DLD1 (cell line): ENCODE measurements at regions not wholly inside any gene's neighbourhood (a gene's known extent, or its start where the extent isn't known, plus 50 kb on each side); places are given as distances from the start of the nearest gene placed in this dataset.
"Not testable (repeated sequence)": the region's sequence is repeated elsewhere in the genome, so short reads cannot be mapped to it uniquely, and the experiment has no call there.

Experiments
- in situ Hi-C: cut with HindIII; loops from 2 replicates; pipeline ENCODE4 v1.10.0; 2017; ENCODE audit warnings: low sequenced_read_pairs

DNA sequence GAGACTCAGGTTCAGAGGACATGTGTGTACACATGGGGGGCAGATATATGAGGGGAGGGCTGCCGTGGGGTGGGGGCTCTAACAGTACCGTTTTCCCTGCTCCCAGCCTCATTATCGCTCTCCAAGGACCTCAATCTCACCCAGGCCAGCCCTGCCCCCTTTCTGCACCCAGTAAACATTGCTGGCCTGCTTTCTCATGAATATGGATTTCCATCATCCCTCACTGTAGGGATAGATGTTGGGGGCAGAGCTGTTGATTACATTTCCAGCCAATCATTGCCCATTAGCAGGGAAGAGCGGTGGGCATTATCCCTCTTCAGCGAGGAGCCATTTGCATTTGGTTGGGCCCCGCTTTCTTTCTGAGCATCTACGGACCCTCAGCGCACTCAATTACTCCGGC is 273.8 kb downstream of the RPS6KC1 start:
- in situ Hi-C loops, result no loop called here

DNA sequence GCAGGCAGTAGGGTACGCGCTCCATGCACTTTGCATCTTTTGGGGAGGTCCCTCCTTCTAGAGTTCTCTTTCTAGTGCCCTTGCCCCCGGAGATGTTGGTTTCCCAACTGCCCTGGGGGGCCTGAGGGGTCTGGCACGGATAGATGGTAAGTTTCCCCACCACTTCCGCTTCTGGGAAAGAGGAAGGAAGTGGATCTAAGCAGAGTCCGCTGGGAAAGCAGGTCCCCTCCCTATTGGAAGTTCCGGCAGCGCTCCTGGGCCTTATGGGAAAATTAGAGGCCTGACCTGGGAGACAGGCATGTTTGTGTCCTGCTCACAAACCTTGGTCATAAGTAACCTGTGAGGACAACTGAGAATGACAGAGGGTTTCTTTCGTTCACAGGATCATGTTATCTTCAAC is 274.4 kb downstream of the RPS6KC1 start:
- in situ Hi-C loops, result no loop called here

DNA sequence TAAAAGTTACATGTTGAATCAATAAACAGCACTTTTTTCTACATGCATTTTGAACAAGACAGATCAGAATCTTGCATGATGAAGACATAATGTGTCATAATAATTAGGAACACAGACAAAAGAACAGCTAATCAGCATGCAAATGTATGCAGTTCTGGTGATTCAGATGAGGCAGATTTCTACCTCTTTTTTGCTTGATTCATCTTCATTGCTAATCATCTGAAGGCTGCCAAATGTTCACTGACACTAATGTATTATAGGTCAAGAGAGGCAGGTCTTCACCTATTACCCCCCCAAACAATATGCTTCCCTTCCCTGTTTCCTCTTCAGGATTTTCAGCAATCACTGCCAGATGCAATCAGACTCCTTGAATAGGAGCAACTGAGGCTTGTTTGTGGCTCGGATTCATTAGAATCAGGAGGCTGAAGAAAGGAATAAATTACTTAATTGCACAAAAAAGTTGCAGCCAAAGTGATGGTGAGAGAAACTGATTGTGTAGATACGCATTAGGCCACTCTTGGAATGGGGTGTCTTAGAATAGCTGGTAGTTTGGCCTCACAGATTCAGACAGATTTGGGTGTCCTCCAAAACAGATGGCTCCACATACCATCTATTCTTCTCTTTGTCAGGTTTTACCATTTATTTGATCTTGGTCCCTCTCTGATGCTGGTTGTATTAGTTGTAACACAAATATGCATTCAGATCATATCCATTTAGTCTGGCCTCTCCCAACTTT is 275.4 kb downstream of the RPS6KC1 start:
- in situ Hi-C loops, result no loop called here

DNA sequence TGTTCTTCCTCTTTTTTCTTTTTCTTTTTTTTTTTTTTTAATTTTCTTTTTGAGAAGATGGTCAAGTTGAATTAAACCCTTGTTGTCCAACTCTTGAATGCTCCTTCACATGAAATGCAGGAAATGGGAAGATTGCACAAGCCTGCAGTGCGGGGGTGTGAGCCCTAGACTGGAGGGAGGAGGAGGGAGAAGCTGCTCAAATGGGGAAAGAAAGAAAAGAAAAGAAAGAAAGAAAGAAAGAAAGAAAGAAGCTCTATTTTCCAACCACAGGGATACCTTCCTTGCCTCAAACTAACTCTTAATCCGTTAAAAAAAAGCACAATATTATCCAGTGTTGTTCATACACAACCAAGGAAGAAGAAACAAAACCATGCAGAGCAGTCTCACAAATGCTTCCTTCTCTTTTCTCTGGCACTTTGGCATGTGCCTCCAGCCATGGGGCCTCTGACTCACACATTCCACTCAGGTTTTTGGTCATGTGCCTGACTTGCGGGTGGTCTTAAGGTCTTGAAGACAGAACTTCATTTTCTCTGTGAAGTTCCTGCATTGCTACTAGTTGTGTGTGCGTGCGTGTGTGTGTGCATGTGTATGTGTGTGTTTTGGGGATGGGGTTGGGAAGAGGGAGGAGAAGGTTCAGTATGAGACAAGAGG is 276.1 kb downstream of the RPS6KC1 start:
- in situ Hi-C loops, result no loop called here

DNA sequence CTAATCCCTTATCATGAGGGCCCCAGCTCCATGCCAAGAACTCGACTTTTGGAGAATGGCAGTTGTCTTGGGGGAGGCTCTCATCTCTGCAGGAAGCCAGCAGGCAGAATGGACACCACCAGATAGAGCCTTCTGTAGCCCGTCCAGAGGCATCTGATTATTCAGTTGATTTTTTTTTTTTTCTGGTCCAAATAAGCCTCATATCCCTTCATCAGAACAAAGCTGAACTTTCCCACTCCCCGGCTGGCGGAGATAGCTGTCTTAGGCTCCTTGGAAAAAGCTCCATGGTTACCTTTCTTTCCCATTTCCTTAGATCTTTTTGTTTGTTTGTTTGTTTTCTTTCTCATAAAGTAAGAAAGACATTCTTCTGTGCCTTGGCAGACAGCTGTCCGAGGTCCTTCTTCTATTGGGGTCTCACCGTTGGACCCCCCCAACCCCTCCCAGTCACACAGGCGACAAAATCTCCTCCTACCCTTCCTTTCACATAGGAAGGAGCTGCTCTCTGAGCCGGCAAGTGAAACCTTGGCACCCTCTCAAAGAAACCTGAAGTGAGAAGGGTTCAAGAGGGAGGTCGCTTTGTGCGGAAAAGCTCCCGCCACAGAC is 278.5 kb downstream of the RPS6KC1 start:
- in situ Hi-C loops, result no loop called here

DNA sequence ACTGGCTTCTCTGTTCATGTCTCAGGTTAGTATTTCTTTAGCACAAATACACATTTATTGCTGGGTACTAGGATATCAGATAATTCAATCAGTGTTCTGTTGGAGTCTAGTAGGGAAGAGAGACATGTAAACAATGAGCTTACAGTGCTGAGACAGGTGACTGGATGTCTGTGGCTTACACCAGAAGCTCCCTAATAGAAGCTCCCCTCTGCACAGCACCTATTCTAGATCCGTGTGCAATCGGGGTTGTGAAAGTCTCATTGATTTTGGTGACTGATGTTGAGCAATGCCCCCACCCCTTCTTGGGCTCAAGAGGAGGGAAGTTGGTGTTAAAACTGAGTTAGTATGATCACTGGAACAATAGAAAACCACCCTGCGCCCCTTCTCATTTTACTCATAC is 279.2 kb downstream of the RPS6KC1 start:
- in situ Hi-C loops, result no loop called here

DNA sequence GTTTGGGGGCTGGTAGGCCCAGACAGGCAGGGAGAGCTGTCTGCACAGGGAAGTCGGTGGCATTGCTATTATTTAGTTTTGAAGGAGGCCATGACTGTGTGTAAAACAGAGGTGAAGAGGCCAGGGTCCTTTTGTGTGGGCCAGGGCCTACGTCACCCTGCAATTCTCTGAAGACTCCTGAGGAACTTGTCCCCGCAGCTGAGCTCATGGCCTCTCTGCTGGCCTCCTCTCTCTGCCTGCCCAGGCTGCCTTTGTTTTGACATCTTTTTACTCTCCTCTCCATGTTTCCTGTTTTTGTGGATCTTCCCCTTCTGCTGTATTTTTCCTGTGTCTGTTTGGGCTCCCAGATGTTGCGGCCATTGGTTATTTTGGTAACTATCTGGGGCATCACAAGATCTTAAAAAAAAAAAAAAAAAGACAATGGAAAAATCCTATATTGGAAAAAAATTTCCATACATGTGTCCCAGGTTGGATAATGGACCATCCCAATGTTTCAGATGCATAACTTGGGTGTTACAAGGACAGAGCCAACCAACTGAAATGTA is 280.7 kb downstream of the RPS6KC1 start:
- in situ Hi-C loops, result no loop called here

DNA sequence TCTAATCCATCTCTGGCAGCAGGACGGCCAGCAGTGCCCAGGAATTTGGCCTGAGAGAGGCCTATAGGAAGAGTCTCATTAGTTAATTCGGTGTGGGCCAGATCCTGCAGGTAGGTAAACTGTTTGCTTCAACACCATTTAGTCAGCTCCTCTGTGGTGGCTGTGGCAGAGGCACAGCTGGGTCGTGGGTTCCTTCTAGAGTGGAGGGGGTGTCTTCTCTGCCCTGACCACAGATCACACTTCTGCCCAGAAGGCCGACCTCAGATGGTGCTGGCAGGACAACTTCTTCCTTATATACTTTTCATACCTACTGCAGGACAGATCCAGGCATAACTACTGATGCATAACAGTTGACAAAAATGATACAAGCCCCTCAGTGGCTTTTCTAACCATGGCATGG is 281.4 kb downstream of the RPS6KC1 start:
- in situ Hi-C loops, result no loop called here

DNA sequence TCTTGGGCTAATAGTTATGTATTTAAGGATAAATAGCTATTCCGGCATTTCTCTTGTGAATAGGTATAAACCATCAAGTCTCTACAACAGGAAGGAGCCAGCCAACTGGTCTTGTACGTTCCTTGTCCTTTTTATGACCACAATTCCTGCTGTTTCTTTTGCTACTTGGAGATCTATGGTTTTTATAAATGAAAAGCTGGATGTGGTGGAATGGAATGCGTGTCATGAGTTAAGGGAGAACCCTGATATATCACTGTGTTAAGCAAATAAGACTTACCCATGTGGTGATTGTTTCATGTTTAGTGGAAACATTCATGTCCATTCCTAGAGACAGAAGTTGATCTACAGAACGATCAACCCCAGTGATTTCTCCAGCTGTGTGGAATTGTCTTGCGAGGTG is 282.1 kb downstream of the RPS6KC1 start:
- in situ Hi-C loops, result no loop called here

DNA sequence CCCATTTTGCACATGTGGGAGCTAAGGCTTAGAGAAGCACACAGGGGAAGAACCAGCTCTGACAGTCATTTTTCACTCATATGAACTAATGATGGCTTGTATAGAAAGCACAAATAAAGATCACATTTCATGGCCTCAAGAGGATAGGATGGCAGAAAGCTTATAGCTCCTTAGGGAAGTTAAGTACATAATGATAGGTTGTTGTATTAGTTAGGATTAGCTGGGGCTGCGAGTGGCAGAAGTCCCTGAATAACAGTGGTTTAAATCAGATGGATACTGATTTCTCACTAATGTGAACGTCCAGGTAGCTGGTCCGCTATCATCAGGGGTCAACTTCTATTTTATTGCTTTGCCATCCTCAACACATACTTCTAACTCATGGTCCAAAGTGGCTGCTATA is 284.0 kb downstream of the RPS6KC1 start:
- in situ Hi-C loops, result no loop called here

DNA sequence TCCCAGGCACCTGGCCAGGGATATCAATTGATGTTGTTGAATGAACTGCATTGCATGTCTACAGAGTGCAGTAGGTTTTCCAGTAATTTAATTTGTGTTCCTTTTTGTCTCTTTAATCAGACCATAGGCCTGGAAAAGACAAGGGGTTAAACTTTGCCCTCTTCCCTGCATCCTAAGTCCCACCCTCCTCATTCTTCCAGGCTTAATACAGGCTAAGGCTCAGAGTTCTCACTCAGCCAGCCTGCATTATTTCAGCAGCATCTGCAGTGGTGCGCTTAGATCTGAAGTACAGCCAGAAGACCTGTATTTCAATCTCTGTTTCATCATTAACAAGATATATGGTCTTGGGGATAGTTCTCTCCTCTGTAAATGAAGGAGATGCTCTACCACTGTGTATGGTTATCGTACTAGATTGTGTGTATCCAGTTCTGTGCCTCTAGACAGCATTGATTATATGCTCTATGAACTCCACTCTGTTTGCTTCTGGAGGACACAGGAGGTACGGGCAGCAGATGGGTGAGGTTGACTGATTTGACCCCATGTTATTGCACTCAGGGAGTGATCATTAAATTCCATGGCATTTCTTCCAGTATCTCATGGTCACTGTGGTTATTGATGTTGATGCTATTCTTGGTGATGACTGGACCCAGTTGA is 286.1 kb downstream of the RPS6KC1 start:
- in situ Hi-C loops, result no loop called here

DNA sequence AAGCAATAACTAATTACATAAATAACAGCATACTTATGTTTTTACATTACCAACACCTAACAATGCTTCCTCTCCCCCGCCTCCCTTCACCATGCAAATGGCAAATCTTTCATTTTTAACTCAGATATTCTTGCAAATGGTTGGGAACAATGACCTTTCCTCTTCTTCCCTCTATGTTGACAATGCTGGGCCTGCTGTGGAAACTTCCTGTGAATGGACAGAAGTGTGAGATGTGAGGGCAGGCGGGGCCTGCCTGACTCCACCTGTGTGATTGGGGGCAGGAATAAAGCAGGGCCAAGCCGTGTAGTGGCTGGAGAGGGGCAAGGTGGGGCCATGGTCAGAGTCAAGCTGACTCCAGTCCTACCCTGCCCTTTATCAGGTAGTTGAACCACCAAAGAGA is 289.6 kb downstream of the RPS6KC1 start:
- in situ Hi-C loops, result no loop called here

DNA sequence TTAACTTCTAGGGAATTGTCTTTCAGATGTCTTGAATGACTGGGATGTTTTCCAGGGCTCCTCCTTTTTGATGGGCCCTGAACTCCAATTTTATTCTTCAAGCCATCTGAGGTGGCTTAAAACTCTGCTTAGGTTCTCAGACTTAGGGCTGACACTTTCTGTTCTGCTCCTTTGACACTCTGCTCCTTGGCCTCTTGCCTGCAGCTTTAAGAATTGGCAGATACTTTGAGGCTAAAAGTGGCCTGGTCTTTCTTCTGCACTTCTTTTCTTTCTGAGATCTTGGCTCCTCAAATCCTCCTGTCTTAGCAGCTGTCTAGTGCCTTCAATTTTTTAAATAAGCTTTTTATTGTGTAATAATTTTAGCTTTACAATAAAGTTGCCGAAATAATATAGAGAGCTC is 294.6 kb downstream of the RPS6KC1 start:
- in situ Hi-C loops, result no loop called here

DNA sequence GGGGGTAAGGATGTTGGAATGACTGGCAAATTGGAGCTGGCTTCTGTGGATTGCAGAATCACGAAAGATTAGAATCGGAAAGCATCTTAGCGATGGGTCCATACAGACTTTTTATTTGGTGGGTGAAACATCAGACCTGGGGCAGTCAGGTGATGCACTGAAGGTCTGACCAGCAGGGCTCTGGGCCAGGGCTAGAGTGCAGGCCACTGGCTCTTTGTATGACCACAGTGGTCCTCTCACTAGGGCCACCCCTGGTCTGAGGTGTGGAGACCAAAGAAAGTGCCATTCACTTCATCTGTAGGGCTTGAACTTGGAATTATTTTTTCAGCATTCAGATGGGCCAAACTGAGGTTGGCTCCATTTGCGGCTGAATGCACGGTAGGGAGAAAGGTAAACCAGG is 306.4 kb downstream of the RPS6KC1 start:
- in situ Hi-C loops, result no loop called here

DNA sequence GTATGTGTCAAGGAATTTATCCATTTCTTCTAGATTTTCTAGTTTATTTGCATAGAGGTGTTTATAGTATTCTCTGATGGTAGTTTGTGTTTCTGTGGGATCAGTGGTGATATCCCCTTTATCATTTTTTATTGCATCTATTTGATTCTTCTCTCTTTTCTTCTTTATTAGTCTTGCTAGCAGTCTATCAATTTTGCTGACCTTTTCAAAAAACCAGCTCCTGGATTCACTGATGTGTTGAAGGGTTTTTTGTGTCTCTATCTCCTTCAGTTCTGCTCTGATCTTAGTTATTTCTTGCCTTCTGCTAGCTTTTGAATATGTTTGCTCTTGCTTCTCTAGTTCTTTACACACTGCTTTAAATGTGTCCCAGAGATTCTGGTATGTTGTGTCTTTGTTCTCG is 307.3 kb downstream of the RPS6KC1 start:
- in situ Hi-C loops, result not testable (repeated sequence)

DNA sequence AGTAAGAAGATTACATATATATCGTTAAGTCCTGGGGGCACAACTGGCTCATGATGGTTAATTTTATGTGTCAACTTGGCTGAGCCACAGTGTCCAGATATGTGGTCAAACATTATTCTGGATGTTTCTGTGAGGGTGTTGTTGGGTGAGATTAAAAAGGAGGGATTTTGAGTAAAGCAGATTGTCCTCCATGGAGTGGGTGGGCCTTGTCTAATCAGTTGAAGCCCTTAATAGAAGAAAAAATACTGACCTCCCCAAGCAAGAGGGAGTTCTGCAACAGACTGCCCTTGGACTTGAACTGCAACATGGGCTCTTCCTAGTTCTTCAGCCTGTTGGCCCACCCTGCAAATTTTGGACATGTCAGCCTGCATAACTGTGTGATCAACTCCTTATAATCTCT is 311.6 kb downstream of the RPS6KC1 start:
- in situ Hi-C loops, result no loop called here

DNA sequence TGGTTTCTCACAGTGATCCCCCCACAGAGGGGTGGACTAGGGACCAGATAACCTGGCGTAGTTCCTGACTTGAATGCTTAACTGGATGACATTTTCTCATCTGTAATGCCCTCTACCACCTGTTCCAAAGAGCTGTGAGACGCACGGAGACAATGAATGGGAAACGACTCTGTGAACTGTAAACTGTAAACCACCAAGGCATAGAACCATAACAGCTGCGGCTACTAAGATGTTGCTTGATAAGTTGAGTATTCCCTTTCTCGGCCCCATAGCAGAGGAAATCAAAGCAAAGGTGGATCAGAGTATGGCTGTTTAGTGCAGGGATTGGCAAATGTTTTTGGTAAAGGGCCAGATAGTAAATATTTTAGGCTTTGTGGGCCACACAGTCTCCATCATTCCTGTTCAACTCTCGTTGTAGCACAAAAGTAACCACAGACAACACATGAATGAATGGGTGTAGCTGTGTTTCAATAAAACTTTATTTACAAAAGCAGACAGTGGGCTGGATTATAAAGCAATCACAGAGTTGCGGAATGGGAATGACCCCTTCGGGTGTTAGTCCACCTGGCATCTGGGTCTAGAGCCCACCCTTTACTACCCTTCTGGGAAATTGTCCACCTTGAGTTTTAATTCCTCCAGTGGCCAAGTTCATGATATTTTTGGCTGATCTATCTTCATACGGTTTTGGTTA is 315.2 kb downstream of the RPS6KC1 start:
- in situ Hi-C loops, result no loop called here

DNA sequence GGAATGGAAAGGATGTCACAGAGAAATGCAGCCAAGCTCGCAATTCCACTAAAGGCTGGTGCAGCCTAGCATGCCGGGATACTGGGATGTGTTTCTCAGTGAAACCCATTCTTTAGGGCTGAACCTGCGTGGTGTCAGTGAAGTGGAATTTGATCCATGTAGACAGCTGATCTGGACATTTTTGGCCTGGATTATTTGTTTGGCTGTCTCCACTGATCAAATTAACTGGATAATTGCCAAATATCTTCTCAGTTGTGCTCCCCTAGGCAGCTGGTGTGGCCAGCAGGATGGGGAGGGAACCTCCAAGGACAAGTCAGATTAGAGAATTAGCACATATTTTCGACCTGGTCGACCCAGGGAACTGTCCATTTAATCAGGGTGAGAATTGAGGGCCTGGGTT is 318.4 kb downstream of the RPS6KC1 start:
- in situ Hi-C loops, result no loop called here

DNA sequence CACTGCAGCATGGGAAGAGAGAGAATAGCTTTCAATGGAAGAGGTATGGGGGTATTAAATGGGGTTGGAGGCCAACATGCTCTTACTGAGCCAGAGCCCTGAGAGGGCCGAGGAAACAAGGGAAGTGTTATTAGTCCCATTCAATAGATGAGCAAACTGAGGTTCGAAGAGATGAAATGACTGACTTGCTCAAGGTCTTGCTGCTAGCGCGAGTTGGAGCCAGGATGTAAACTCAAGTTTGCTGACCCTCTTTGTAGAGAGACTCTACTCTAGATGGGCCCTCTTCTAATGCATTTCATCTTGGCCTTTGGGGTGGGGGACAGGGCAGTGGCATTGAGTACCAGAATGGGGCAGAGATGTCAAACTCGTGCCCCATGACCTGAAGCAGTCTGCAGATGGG is 319.5 kb downstream of the RPS6KC1 start:
- in situ Hi-C loops, result no loop called here

DNA sequence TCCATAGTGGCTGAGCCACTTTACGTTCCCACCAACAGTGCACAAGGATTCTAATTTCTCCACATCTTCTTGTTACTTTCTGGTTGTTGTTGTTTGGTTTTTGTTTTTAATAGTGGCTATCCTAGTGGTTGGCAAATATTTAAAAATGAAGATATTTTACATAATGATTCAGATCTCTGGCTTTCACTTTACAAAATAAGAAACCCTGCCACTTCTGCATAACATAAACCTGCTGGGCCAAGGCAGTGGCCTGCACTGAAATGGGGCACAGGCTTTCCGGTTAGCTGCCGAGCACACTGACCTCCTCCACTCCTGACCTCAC is 320.4 kb downstream of the RPS6KC1 start:
- in situ Hi-C loops, result no loop called here
